Testis (tissue), 2 donors: ENCODE measurements at regions not wholly inside any gene's neighbourhood (a gene's known extent, or its start where the extent isn't known, plus 50 kb on each side); places are given as distances from the start of the nearest gene placed in this dataset.

ENCODE experiments used
- DNase-seq: peaks from one replicate; pipeline ENCODE4 v3.0.0-alpha.2; 2019
- H3K27ac ChIP-seq, 2 donors: fragments of 200-600 bp; sonication (generic); one replicate each; pipeline ENCODE4 v1.5.1; 2019
- H3K27me3 ChIP-seq: fragments of 200-600 bp; sonication (generic); one replicate; pipeline ENCODE4 v1.5.1; 2019
- H3K36me3 ChIP-seq: fragments of 200-600 bp; sonication (generic); one replicate; pipeline ENCODE4 v1.5.1; 2017; ENCODE audit warnings: low read depth; ENCODE audit errors: missing control alignments
- H3K4me1 ChIP-seq: fragments of 200-600 bp; sonication (generic); one replicate; pipeline ENCODE4 v1.5.1; 2019
- H3K4me3 ChIP-seq, 2 donors: fragments of 200-600 bp; sonication (generic); one replicate each; pipeline ENCODE4 v1.5.1; 2017 to 2019
- H3K9me3 ChIP-seq: fragments of 200-600 bp; sonication (generic); one replicate; pipeline ENCODE4 v1.5.1; 2017
- CTCF ChIP-seq, 3 experiments: fragments of 450-650 bp in 2 of 3; fragments of 200-600 bp in 1 of 3; sonication (generic) in 1 of 3; IDR thresholded peaks; one replicate each; pipeline ENCODE4 v1.5.1; 2016 to 2019; ENCODE audit warnings: antibody characterized with exemption in 3 of 3, mild to moderate bottlenecking in 2 of 3, moderate library complexity in 1 of 3
- POLR2A ChIP-seq: fragments of 450-650 bp; IDR thresholded peaks from one replicate; pipeline ENCODE4 v1.6.1; 2017; ENCODE audit warnings: antibody characterized with exemption, mild to moderate bottlenecking, moderate library complexity
- WGBS, 2 donors: methylation state at CpG; one replicate each; pipeline ENCODE4 v1.1.5; 2018; 5-methylcytosine and 5-hydroxymethylcytosine counted together
- intact Hi-C: fragments of 100-400 bp; cut with DNase I; formaldehyde crosslinking; loops from one replicate; pipeline ENCODE4 v1.15.1; 2023; ENCODE audit warnings: low total_unique reads

GRCh38 chr15:81910355-81911021 is 135.3 kb downstream of the MEX3B start:
- DNase-seq = no peak
- Histone ChIP-seq H3K27me3 (no peaks in the 10 kb centered on the region), H3K9me3 (no peaks in the 10 kb centered on the region), H3K4me3 (no peak overlapping the region), H3K27ac (peak overlapping the region in 1 of 2 donors; percentile 24), H3K4me1 (peaks cover 5% of the 10 kb centered on the region), H3K36me3 (no peaks in the 10 kb centered on the region)
- TF ChIP-seq POLR2A = no peak
- intact Hi-C loops = no loop called here
- WGBS, 2 donors = 49 to 53% methylated on average over 7 of the region's 7 CpGs

GRCh38 chr15:81909011-81909358 is 136.8 kb downstream of the MEX3B start:
- Histone ChIP-seq H3K36me3 (no peaks in the 10 kb centered on the region), H3K4me3 (no peak overlapping the region), H3K9me3 (no peaks in the 10 kb centered on the region), H3K27me3 (no peaks in the 10 kb centered on the region), H3K27ac (no peak overlapping the region), H3K4me1 (no peaks in the 10 kb centered on the region)
- intact Hi-C loops = no loop called here
- TF ChIP-seq POLR2A (no peak), CTCF (IDR thresholded peaks at IDR 0.05) (no peak)
- DNase-seq = no peak
- 73 to 75% methylated on average over 2 of the region's 2 CpGs for WGBS, 2 donors

GRCh38 chr15:81908111-81908510 is 137.7 kb downstream of the MEX3B start:
- intact Hi-C loops = no loop called here
- no peaks in the 10 kb centered on the region for H3K4me1 ChIP-seq
- WGBS, 2 donors = 40 to 60% methylated on average over 2 of the region's 2 CpGs
- H3K27me3 ChIP-seq = no peaks in the 10 kb centered on the region
- TF ChIP-seq POLR2A (no peak), CTCF (IDR thresholded peaks at IDR 0.05) (no peak)
- no peaks in the 10 kb centered on the region for H3K36me3 ChIP-seq
- no peak for DNase-seq
- H3K27ac ChIP-seq = no peak overlapping the region
- H3K9me3 ChIP-seq = no peaks in the 10 kb centered on the region
- H3K4me3 ChIP-seq = no peak overlapping the region

- TF ChIP-seq CTCF (IDR thresholded peaks at IDR 0.05) (no peak), POLR2A (no peak)
- Histone ChIP-seq H3K4me3 (no peak overlapping the region), H3K27me3 (no peaks in the 10 kb centered on the region), H3K9me3 (no peaks in the 10 kb centered on the region), H3K4me1 (no peaks in the 10 kb centered on the region), H3K27ac (no peak overlapping the region), H3K36me3 (no peaks in the 10 kb centered on the region)
- WGBS, 2 donors = 84 to 89% methylated on average over 1 of the region's 1 CpG
- intact Hi-C loops = no loop called here
- DNase-seq = no peak
These were observed 138.3 kb downstream of the MEX3B start for GRCh38 chr15:81907521-81907920.

- Histone ChIP-seq H3K4me1 (no peaks in the 10 kb centered on the region), H3K27ac (no peak overlapping the region), H3K36me3 (no peaks in the 10 kb centered on the region), H3K9me3 (no peaks in the 10 kb centered on the region), H3K4me3 (no peak overlapping the region), H3K27me3 (no peaks in the 10 kb centered on the region)
- no peak for DNase-seq
- TF ChIP-seq CTCF (IDR thresholded peaks at IDR 0.05) = no peak
- TF ChIP-seq POLR2A = no peak
- 61 to 64% methylated on average over 2 of the region's 2 CpGs for WGBS, 2 donors
- intact Hi-C loops = no loop called here
These were observed 139.9 kb downstream of the MEX3B start for GRCh38 chr15:81905889-81906288.
